Endothelial cell of umbilical vein (primary cell): ENCODE measurements at regions not wholly inside any gene's neighbourhood (a gene's known extent, or its start where the extent isn't known, plus 50 kb on each side); places are given as distances from the start of the nearest gene placed in this dataset.

ENCODE experiments used
- BruUV-seq: library from RNA; stranded (reverse); fragments of 400-500 nt; replicated peaks from 2 replicates; lab custom pipeline; 2021; lab: Mats Ljungman, UMichigan
- CTCF ChIA-PET: fragments of 300-600, 350-600 bp; sonication (Branson Sonifier 250); formaldehyde crosslinking; loops from one replicate; lab custom pipeline; 2021; ENCODE audit warnings: antibody characterized with exemption, inconsistent platforms; lab: Charles Lee
- POLR2A ChIA-PET: fragments of 300-600, 350-600 bp; sonication (Branson Sonifier 250); formaldehyde crosslinking; loops from one replicate; lab custom pipeline; 2021; ENCODE audit warnings: antibody characterized with exemption, inconsistent platforms; lab: Charles Lee
- DNase-seq: peaks from one replicate; pipeline ENCODE4 v3.0.0-alpha.2; 2011; ENCODE audit warnings: low read depth, low spot score
- FAIRE-seq: peaks from 2 replicates; lab custom pipeline; 2011; peaks lifted over from hg19 to GRCh38; lab: Jason Lieb, UNC
- H2AFZ ChIP-seq: 2 replicates; pipeline ENCODE4 v1.6.0; 2012; ENCODE audit warnings: low read depth, low read length, control low read depth, inconsistent platforms
- H3K27ac ChIP-seq: 2 replicates; pipeline ENCODE4 v1.5.1; 2011; ENCODE audit warnings: low read depth, mild to moderate bottlenecking, control low read depth, low read length, moderate library complexity; ENCODE audit not compliant: insufficient read depth
- H3K27me3 ChIP-seq, 2 experiments: 2 replicates each; pipeline versions ENCODE4 v1.6.0 to v1.6.1; 2011; ENCODE audit warnings: low read length in 2 of 2, mixed read lengths in 1 of 2; ENCODE audit not compliant: control insufficient read depth in 2 of 2, insufficient read depth in 2 of 2
- H3K36me3 ChIP-seq, 2 experiments: 2 replicates in 1 of 2; 3 replicates in 1 of 2; pipeline ENCODE4 v1.5.1; 2011; ENCODE audit warnings: low read length in 2 of 2, mild to moderate bottlenecking in 1 of 2, moderate library complexity in 1 of 2; ENCODE audit not compliant: control insufficient read depth in 2 of 2, insufficient read depth in 2 of 2; ENCODE audit errors: extremely low read depth in 1 of 2
- H3K4me1 ChIP-seq: 3 replicates; pipeline ENCODE4 v1.5.1; 2011; ENCODE audit warnings: mild to moderate bottlenecking, low read length; ENCODE audit not compliant: control insufficient read depth, insufficient read depth; ENCODE audit errors: extremely low read depth
- H3K4me2 ChIP-seq: 2 replicates; pipeline ENCODE4 v1.6.1; 2011; ENCODE audit warnings: low read length, control low read depth, mixed read lengths; ENCODE audit not compliant: insufficient read depth
- H3K4me3 ChIP-seq, 3 experiments: fragments of 200-600 bp in 1 of 3; sonication (generic), shearing (Covaris generic) in 1 of 3; replicated peaks in 1 of 3; 2 replicates each; pipeline ENCODE4 v1.5.1; 2011 to 2016; ENCODE audit warnings: control low read depth in 3 of 3, low read length in 3 of 3, mild to moderate bottlenecking in 2 of 3, inconsistent platforms in 1 of 3, low read depth in 1 of 3, moderate library complexity in 1 of 3; ENCODE audit not compliant: insufficient read depth in 1 of 3
- H3K79me2 ChIP-seq: 2 replicates; pipeline ENCODE4 v1.6.0; 2012; ENCODE audit warnings: low read length, inconsistent platforms; ENCODE audit not compliant: control insufficient read depth, insufficient read depth
- H3K9ac ChIP-seq: replicated peaks from 2 replicates; pipeline ENCODE3; 2011; ENCODE audit warnings: low read length, control low read depth; ENCODE audit not compliant: insufficient read depth; ENCODE audit errors: extremely low read depth
- H3K9me1 ChIP-seq: replicated peaks from 3 replicates; pipeline ENCODE4 v1.6.0; 2011; ENCODE audit warnings: mild to moderate bottlenecking, low read length; ENCODE audit not compliant: control insufficient read depth, insufficient read depth; ENCODE audit errors: extremely low read depth
- H3K9me3 ChIP-seq: replicated peaks from 2 replicates; pipeline ENCODE4 v1.5.1; 2012; ENCODE audit warnings: low read length, inconsistent platforms; ENCODE audit not compliant: control insufficient read depth, insufficient read depth
- H4K20me1 ChIP-seq: replicated peaks from 2 replicates; pipeline ENCODE3; 2011; ENCODE audit warnings: mild to moderate bottlenecking, low read length; ENCODE audit not compliant: control insufficient read depth, insufficient read depth; ENCODE audit errors: extremely low read depth
- CTCF ChIP-seq, 2 donors: IDR thresholded peaks; 1 replicate in 1 of 2; 2 replicates in 1 of 2; pipeline ENCODE4 v1.5.1; 2011; ENCODE audit warnings: low read length in 2 of 2, mild to moderate bottlenecking in 2 of 2, moderate library complexity in 2 of 2, control low read depth in 1 of 2, inconsistent platforms in 1 of 2, low read depth in 1 of 2; ENCODE audit not compliant: insufficient read depth in 1 of 2; ENCODE audit errors: extremely low read depth in 1 of 2
- EZH2 ChIP-seq: IDR thresholded peaks from 2 replicates; pipeline ENCODE4 v1.6.1; 2012; ENCODE audit warnings: borderline replicate concordance, low read depth, mild to moderate bottlenecking, moderate library complexity, low read length, inconsistent platforms; ENCODE audit not compliant: severe bottlenecking
- FOS ChIP-seq: IDR thresholded peaks from 2 replicates; pipeline ENCODE4 v1.6.1; 2011; ENCODE audit warnings: mild to moderate bottlenecking, low read length, moderate library complexity, borderline replicate concordance; ENCODE audit not compliant: insufficient read depth
- GATA2 ChIP-seq: IDR thresholded peaks from 2 replicates; pipeline ENCODE4 v1.7.0; 2011; ENCODE audit warnings: low read depth, mild to moderate bottlenecking, moderate library complexity, mixed read lengths, low read length; ENCODE audit not compliant: insufficient read length, insufficient read depth
- JUN ChIP-seq: IDR thresholded peaks from 2 replicates; pipeline ENCODE4 v1.6.1; 2011; ENCODE audit warnings: borderline replicate concordance, low read depth; ENCODE audit not compliant: insufficient read length, insufficient read depth
- MAX ChIP-seq: IDR thresholded peaks from 2 replicates; pipeline ENCODE4 v1.6.1; 2011; ENCODE audit not compliant: insufficient read depth, insufficient read length
- MYC ChIP-seq: IDR thresholded peaks from one replicate; pipeline ENCODE4 v1.6.1; 2011; ENCODE audit warnings: mild to moderate bottlenecking, low read depth, low read length
- POLR2A ChIP-seq: IDR thresholded peaks from 2 replicates; pipeline ENCODE4 v1.6.1; 2012; ENCODE audit warnings: low read depth, mild to moderate bottlenecking, control low read depth, low read length
- POLR2AphosphoS5 ChIP-seq: IDR thresholded peaks from 2 replicates; pipeline ENCODE4 v1.6.1; 2012; ENCODE audit warnings: low read depth, mild to moderate bottlenecking, control low read depth, low read length, moderate library complexity; ENCODE audit not compliant: insufficient read depth
- dilution Hi-C: fragments of 300-500 bp; cut with MboI; formaldehyde crosslinking; loops from one replicate; pipeline ENCODE4 v1.15.0; 2019; ENCODE audit warnings: low sequenced_read_pairs; ENCODE audit not compliant: extremely low pct_ligation_motif_present
- intact Hi-C: fragments of 100-400 bp; cut with micrococcal nuclease; formaldehyde crosslinking; loops from one replicate; pipeline ENCODE4 v1.10.0; 2022

- no TSS peak for BruUV-seq
- H2AFZ ChIP-seq = no peak overlapping the region
- no peak overlapping the region for H3K4me3 ChIP-seq
- ChIA-PET POLR2A (no interaction called here), CTCF (no interaction called here)
- no peaks in the 10 kb centered on the region for H3K9me1 ChIP-seq
- peaks cover 2% of the 10 kb centered on the region for H3K9me3 ChIP-seq
- H3K36me3 ChIP-seq = no peaks in the 10 kb centered on the region
- no peak for FAIRE-seq
- intact Hi-C loops (no loop called here), dilution Hi-C loops (no loop called here)
- H3K9ac ChIP-seq = no peak overlapping the region
- TF ChIP-seq MAX (no peak), FOS (no peak), POLR2A (no peak), POLR2AphosphoS5 (no peak), EZH2 (no peak), JUN (no peak), GATA2 (no peak), MYC (no peak), CTCF (IDR thresholded peaks at IDR 0.05; ENCODE audit: extremely low read depth in 1 of 2, insufficient read depth in 1 of 2, low read depth in 1 of 2, low read length in 2 of 2) (no peak)
- H3K27me3 ChIP-seq = no peaks in the 10 kb centered on the region
- H4K20me1 ChIP-seq = no peaks in the 10 kb centered on the region
- no peak for DNase-seq
- no peaks in the 10 kb centered on the region for H3K79me2 ChIP-seq
- H3K27ac ChIP-seq = no peak overlapping the region
- no peak overlapping the region for H3K4me2 ChIP-seq
- H3K4me1 ChIP-seq = no peaks in the 10 kb centered on the region
Measured at GRCh38 chr10:108819302-108819701, 1104.0 kb downstream of the XPNPEP1 start.
